HUDEP-2 (cell line): ENCODE measurements at regions not wholly inside any gene's neighbourhood (a gene's known extent, or its start where the extent isn't known, plus 50 kb on each side); places are given as distances from the start of the nearest gene placed in this dataset.

Experiments used
- DNase-seq, 76 experiments: peaks; one replicate each; lab custom pipeline; 2025; ENCODE audit not compliant: unreplicated experiment in 76 of 76; lab: John Stamatoyannopoulos, UW

DNA sequence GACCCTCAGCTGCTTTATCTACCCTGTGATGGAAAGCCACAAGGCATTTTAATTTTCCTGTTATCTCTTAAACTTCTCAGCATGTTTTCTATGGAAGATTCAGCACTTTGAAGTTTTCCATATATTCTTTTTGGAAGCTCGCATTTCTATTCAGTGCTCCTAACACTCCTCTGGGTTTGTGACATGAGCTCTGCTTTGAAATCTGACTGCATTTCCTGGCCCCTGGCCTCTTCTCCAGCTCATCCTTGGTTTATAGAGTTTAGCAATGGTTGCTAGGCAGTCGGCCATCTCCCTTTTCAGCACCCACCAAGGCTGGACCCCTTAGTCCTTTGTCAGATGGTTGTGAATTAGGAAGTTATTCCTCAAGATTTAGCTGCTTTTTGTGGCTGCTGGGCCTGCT, 150.6 kb downstream of the KCNA5 start:
- no peak for DNase-seq

- no peak for DNase-seq
Measured at GRCh38 chr12:5195244-5195643, 151.6 kb downstream of the KCNA5 start.

DNA sequence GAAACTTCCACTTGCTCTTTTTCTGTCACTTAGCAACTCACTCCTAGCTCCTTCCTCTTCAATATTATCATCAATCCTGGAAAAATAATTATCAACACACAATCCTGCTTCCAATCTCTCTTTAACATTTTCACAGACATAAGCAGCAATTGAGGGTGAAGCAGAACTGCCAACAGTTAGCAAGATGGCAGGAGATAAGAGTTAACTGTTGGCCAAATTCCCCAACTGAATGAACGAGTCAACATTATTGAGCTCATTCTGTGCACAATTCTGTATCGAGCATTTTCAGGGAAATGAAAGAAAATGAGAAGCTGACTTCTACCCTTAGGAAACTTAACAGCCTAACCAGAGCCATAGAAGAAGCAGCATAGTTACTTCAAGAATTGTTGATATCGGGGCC, 152.0 kb downstream of the KCNA5 start:
- DNase-seq: no peak

DNA sequence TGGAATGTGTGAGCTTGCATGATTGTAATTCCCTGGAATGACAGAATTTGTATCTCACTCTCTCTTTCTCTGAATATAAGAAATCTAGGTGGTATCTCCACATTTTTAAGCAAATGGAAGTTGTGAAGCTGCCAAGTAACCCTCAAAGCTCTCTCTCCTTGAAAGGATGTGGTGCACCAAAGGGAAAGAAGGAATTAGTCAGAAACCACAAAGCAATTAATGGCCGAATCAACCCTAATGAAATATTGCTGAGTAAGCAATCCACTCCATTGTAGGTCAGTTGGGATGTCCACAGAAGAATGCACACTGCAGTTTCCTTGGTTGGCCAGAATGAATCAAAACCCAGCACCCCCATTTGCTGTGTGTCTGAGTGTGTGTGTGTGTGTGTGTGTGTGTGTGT, 153.5 kb downstream of the KCNA5 start:
- DNase-seq: no peak

DNA sequence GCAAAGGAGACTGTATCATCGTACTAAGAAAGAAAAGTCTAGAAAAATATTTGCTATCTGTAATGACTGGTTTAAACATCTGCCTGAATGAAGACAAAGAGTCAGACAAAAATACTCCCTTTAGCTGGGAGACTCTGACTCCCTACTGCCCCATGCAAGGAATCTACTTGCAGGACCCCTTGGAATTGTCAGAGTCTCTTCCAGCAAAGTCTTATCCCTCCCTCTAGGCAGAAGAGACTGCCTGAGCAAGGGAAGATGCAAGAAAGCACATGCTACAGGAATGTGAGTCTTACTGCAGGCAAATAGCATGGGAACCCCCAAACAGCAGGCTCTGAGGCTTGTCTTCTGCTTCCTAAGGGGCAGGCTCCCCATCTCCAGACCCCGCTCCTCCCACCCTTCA, 154.0 kb downstream of the KCNA5 start:
- DNase-seq: no peak

DNA sequence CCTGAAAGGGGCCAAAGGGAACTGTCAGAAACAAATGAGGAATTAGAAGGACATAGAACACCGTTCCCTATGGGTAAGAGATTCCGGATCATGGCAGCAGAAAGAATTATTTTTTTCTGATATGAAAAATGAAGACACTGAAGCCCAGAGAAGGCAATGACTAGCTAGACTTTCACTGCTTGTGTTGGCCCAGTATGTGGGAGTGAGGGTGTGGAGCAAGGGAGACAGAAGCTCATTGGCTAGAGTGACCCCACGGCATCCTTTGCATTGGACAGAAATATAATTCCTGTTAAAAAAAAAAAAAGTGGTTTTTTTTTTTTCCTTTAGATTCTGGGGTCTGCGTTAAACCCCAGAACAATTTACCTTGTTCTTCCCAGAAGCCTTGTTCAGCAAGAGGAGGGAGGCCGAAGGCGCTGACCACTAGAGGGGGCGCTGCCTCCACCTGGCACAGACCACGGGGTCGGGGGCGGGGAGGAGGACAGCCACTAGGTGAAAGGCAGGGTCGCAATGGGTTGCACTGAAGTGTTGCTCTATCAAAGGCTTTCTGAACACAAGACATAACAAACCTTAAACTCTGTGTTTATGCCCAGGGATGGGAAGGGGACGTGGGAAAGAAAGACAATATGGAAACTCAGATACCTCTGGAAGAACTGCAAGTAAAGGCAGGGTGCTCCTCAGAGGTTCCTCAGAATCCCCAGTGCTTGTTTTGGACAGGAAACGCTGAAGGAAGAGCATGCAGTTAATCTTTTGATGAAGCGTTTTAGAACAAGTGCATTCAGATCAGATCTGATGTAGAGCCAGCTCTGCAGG, 156.8 kb downstream of the KCNA5 start:
- DNase-seq: peak in 37 of 76 experiments; percentile 1 to 61 (median 18)

DNA sequence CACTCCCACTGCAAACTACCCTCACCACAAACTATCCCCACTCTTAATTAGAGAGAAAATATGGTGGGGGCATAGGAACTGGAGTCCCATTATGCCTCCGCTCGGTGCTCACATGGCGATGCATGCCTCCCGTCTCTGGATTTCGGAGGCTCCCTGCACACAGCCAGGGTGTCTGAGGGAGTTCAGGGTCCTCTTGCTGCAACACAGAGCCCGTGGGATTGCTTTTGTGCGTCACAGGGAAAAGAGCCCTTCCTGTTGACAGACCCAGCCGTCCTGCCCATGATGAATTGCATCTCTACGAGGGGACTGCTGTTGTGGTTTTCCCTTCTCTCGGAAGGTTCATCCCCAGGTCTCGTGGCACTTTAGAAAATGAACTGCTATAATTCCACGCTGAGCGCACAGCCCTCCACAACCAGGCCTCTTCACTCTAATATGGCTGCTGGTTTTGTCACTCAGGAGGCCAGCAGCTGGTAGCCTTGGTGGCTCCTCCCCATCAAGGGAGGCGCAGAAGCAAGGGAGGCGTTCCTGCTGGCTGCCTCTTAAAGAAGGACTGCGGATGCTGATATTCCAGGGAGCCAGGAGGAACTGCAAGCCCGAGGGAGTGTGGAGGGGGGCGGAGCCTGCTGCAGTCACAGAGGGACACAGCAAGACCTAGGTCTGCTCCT, 158.0 kb downstream of the KCNA5 start:
- no peak for DNase-seq

GRCh38 chr12:5203274-5203673, 159.6 kb downstream of the KCNA5 start:
- no peak for DNase-seq

DNA sequence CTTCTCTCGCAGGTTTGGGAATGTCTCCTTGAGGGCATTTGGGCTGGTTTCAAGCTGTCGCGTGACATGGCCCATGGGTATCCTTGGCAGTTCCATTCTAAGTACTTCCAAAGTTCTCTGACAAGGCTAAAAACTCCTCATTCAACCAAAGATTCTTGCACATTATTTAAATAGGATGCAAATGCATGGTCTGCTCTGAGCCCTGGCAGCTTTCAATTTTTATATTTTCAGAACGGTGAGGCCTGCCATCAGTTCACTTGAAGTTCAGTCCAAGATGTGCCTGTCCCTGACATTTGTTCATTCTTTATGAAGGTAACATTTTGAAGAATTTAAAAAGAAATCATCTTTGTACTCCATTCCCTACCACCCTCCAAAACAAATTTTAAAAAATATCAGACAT, 160.0 kb downstream of the KCNA5 start:
- no peak for DNase-seq

- no peak for DNase-seq
Measured at GRCh38 chr12:5204271-5204670, 160.6 kb downstream of the KCNA5 start.

DNA sequence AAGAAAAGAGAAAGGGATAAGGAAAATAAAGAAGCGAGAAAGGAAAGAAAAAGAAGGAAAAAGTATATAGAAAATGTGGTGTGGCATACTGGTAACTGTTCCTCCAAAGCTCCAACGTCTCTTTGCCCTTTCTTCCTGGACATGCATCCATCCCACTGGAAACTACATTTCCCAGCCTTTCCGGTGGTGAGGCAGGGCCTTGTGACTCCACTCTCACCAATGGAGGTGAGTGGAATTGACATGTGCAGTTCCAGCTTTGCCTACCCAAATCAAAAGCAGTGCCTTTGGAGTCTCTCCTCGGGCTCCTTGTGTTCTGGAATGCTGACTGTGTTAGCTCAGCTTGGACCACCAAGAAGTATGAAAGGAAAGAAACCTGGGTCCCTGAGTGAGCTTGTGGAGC, 161.2 kb downstream of the KCNA5 start:
- no peak for DNase-seq

DNA sequence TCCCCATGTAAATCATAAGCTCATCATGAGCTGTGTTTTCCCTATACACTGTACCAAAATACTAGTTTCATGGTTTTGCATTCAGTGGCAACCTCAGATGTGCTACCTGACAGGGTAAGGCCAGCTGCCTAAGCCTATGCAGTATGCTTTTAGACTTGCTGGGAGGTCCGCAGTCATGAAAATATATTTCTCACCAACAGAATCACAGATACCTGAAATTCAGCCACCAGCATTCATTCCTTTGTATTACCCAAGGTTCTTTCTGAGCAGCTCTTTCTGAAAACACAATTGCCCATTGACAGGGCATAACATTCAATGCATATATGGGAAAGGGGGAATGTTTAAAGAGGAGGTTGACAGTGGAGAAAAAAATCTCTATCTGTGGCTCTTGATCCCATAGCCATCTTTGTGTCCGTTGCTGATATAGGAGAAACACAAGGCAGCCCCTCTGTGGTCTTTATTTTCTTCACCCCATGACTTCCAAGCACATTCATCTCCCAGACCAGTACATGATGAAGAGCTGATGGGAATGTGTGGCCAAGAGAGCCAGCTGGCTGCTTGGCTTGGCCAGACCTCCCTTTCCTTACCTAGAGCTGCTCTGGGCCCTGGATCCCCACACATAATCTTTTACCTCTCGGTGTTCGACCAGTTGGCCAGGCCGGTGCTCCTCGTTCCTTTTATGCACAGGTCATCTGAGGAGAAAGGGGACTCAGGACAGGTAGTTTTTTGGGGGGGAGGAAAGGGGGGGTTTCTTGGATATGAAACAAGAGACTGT, 162.9 kb downstream of the KCNA5 start:
- no peak for DNase-seq

- no peak for DNase-seq
Measured at GRCh38 chr12:5210179-5210922, 166.7 kb downstream of the KCNA5 start.

DNA sequence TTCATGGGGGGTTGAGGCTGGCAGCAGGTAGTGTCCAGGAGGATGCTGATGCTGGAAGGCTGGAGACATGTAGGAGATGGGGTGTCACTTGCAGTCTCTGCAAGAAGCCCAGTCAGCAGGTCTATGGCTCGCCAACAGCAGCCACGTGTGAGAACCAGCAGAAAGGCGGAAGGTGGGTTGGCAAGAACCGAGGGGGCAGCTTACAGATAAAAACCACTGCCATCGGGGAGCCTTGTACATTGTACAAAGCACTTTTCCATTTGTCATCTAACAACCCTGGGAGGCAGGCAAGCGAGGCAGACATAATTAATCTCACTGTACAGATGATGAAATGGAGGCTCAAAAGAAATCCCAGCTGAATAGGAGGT, 167.2 kb downstream of the KCNA5 start:
- no peak for DNase-seq

DNA sequence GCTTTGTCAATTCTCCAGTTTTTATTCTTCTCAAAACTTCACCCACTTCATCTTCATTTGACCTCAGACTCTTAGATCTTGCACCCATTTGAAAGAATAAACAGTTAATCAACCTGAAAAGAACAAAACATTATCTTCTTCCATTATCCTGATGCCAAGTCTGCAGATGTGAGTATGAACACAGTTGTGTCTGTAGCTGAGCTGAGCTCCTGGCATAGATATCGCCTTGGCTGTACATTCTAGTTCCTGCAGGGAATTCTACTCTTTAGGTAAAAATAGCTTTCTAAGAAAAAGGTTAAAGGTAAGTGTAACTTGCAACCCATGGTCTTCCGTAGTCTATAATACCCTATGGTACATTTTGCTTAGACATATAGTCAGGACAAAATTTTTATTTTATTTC, 169.7 kb downstream of the KCNA5 start:
- DNase-seq: no peak

DNA sequence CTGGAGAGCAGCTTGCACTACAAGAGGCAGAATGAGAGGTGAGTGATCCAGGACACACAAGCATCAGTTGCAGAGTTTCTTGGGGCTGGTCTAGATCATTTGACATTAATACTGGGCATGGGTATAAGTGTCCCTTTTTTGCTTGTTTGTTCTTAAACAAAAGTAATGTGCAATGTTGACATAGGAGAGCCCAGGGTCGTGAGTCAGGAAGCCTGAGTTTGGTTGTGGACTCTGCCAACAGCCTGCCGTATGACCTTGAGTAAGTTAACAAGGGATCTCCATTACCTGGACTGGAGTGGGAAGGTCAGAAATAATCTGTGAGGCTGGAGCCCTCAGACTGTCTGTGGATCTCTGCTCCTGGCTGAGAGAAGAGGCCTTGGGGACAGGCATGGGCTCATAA, 170.3 kb downstream of the KCNA5 start:
- DNase-seq: no peak

DNA sequence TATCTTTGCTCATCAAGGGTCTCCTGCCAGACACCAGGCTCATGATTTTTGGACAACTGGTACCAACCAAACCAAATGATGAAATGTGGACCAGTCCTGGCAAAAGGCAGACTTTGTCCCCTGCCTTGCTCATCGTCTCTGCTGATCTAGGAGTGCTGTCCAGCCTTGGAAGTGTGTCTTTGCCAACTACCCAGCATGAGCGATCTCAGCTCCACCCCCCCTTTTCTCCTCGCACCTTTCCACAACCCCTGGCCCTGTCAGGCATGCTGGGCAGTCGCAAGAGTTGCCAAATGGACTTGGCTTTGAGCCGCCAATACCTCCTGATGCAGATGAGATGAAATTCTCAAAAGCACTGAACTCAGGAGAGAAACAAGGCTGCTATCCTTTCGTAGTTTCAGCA, 174.3 kb downstream of the KCNA5 start:
- DNase-seq: no peak

DNA sequence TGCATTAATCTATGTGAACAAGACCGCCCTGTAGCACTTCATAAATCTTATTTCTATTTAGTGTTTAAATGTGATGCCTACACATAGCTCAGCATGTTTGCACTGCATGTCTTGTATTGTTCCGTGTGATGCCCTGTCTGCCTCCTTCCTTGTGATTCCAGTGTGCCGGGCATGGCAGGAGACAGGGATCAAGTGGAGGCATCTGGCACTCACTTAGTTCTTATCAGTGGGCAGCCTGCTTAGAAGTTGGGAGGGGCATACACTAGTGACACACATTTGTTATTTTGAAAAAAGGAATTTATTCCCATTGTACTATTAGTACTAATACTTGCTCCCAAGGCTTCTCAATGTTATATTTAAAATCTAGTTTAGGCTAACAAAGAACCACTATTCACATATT, 176.4 kb downstream of the KCNA5 start:
- DNase-seq: peak in 17 of 76 experiments; percentile 0 to 42 (median 10)

DNA sequence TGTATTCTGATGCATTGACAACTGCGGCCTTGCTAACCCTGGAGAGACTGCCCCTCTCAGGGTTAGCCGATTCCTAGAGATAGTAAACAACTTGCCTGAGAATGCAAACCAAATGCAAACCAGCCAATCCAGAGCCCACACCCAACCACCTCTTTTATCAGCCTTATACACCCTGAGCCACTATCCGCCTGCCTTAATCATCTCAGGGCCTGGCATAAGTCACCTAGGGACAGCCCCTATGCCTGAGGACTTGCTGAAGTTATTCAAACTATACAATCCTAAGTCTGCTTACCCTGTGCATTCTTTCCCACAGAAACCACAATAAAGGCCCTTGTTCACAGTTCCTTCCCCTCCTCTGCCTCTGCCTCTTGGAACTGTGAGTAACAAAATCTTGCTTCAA, 177.2 kb downstream of the KCNA5 start:
- peak in 70 of 76 experiments; percentile 9 to 87 (median 55) for DNase-seq

GRCh38 chr12:5222011-5222461, 178.4 kb downstream of the KCNA5 start:
- no peak for DNase-seq

GRCh38 chr12:5222729-5223128, 179.1 kb downstream of the KCNA5 start:
- DNase-seq: no peak
